Smooth muscle cell (in vitro differentiated cells): ENCODE measurements at regions not wholly inside any gene's neighbourhood (a gene's known extent, or its start where the extent isn't known, plus 50 kb on each side); places are given as distances from the start of the nearest gene placed in this dataset.

Source experiments
- DNase-seq: peaks from one replicate; lab custom pipeline; 2025; ENCODE audit not compliant: unreplicated experiment; lab: John Stamatoyannopoulos, UW
- H2AFZ ChIP-seq: fragments of 200-600 bp; sonication (generic); 2 replicates; pipeline ENCODE4 v1.6.0; 2016; ENCODE audit warnings: antibody characterized with exemption, low read depth, mild to moderate bottlenecking
- H3F3A ChIP-seq: fragments of 200-600 bp; sonication (generic); 2 replicates; pipeline ENCODE4 v1.6.0; 2017; ENCODE audit warnings: antibody characterized with exemption, low read depth
- H3K27ac ChIP-seq: fragments of 200-600 bp; sonication (generic); 2 replicates; pipeline ENCODE4 v1.5.1; 2016; ENCODE audit warnings: low read depth, mild to moderate bottlenecking
- H3K27me3 ChIP-seq: fragments of 200-600 bp; sonication (generic); 2 replicates; pipeline ENCODE4 v1.6.1; 2016; ENCODE audit warnings: low read depth, mild to moderate bottlenecking
- H3K36me3 ChIP-seq: fragments of 200-600 bp; sonication (generic); 2 replicates; pipeline ENCODE4 v1.5.1; 2016; ENCODE audit warnings: low read depth
- H3K4me1 ChIP-seq: fragments of 200-600 bp; sonication (generic); 2 replicates; pipeline ENCODE4 v1.5.1; 2016; ENCODE audit warnings: low read depth
- H3K4me2 ChIP-seq: fragments of 200-600 bp; sonication (generic); 2 replicates; pipeline ENCODE4 v1.6.0; 2016; ENCODE audit warnings: mild to moderate bottlenecking
- H3K4me3 ChIP-seq: fragments of 200-600 bp; sonication (generic); 2 replicates; pipeline ENCODE4 v1.5.1; 2016; ENCODE audit warnings: mild to moderate bottlenecking
- H3K79me2 ChIP-seq: fragments of 200-600 bp; sonication (generic); 2 replicates; pipeline ENCODE4 v1.6.0; 2016; ENCODE audit warnings: low read depth, mild to moderate bottlenecking
- H3K9ac ChIP-seq: fragments of 200-600 bp; sonication (generic); 2 replicates; pipeline ENCODE4 v1.6.0; 2016; ENCODE audit warnings: low read depth
- H3K9me3 ChIP-seq: fragments of 200-600 bp; sonication (generic); replicated peaks from 2 replicates; pipeline ENCODE4 v1.5.1; 2016; ENCODE audit warnings: low read depth
- H4K20me1 ChIP-seq: fragments of 200-600 bp; sonication (generic); 2 replicates; pipeline ENCODE4 v1.6.0; 2016; ENCODE audit warnings: low read depth
- WGBS: methylation state at CpG from one replicate; pipeline ENCODE4 v1.1.7; 2016; ENCODE audit warnings: low lambda C conversion rate; 5-methylcytosine and 5-hydroxymethylcytosine counted together
- TF ChIP-seq, protein P1 (sequence below): fragments of 200-600 bp; sonication (generic); IDR thresholded peaks from 2 replicates; pipeline ENCODE4 v1.5.1; 2017; ENCODE audit warnings: borderline replicate concordance, mild to moderate bottlenecking, antibody characterized with exemption; ENCODE audit not compliant: insufficient read depth, poor library complexity, severe bottlenecking

DNA sequence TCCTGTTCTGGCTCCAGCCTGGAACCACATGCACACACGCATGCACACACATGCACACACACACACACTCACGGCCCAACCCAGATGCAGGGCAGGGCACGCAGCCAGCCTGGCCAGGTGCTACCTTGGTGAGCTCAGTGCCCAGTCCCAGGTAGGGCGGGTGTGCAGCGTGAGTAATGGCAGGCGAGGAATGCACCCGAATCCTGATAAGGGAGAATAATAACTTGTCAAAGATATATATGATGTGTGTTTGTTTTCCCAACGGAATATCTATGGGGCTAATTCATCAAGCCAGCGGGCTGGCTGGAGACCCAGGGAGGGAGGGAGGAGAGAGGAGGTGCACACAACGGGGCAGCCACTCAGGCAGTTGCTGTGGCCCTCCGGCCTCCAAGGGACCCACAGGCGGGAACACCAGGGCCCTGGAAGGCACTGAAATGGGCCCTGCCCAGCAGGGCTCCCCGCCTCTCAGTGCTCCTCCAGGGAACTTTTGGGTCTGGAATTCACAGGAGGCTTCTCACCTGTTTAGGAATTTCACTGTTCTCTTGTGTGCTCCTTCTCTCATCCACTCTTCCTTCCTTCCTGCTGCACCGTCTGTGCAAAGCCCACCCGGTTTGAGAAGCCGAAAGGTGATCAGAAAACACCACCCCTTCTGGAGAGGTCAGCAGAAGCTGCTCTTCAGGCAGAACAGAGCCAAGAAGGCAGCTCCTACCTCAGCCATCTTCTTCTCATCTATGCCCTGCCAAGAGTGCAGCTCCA lies 79.0 kb downstream of the BUD13 start:
- no peaks in the 10 kb centered on the region for H3K36me3 ChIP-seq
- H2AFZ ChIP-seq = no peak overlapping the region
- WGBS = 89% methylated on average over 16 of the region's 16 CpGs
- no peaks in the 10 kb centered on the region for H3K79me2 ChIP-seq
- TF ChIP-seq, protein P1, sequence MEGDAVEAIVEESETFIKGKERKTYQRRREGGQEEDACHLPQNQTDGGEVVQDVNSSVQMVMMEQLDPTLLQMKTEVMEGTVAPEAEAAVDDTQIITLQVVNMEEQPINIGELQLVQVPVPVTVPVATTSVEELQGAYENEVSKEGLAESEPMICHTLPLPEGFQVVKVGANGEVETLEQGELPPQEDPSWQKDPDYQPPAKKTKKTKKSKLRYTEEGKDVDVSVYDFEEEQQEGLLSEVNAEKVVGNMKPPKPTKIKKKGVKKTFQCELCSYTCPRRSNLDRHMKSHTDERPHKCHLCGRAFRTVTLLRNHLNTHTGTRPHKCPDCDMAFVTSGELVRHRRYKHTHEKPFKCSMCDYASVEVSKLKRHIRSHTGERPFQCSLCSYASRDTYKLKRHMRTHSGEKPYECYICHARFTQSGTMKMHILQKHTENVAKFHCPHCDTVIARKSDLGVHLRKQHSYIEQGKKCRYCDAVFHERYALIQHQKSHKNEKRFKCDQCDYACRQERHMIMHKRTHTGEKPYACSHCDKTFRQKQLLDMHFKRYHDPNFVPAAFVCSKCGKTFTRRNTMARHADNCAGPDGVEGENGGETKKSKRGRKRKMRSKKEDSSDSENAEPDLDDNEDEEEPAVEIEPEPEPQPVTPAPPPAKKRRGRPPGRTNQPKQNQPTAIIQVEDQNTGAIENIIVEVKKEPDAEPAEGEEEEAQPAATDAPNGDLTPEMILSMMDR = no peak
- no peaks in the 10 kb centered on the region for H3K9me3 ChIP-seq
- no peak overlapping the region for H3K27ac ChIP-seq
- peaks cover 3% of the 10 kb centered on the region for H3K4me1 ChIP-seq
- H4K20me1 ChIP-seq = no peaks in the 10 kb centered on the region
- H3K9ac ChIP-seq = no peak overlapping the region
- H3K4me2 ChIP-seq = no peak overlapping the region
- H3K4me3 ChIP-seq = no peak overlapping the region
- H3K27me3 ChIP-seq = no peaks in the 10 kb centered on the region
- DNase-seq = no peak
- H3F3A ChIP-seq = no peaks in the 10 kb centered on the region

DNA sequence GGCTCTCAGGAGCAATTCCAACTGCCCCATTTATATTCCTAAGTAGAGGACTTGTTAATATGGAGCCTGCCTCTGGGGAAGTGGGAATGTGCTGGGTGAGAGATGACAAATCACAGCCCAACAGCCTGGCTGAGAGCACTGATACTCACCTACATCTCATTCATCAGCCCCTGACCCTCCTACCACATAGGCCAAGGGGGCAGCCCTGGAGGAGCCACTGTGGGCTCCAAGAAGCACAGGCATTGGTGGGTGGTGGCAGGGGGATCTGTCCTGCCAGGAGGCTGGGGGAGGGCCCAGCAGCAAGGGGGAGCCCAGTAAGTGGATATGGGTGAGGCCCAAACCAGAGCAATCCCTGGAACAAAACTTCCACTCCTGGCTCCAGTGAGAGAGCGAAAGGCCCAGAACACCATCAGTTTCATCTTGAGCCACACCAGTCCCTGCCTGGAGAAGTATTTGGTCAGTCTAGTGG lies 79.7 kb downstream of the BUD13 start:
- 90% methylated on average over 1 of the region's 1 CpG for WGBS
- Histone ChIP-seq H3K4me2 (no peak overlapping the region), H3K9ac (no peak overlapping the region), H3K27me3 (no peaks in the 10 kb centered on the region), H3K9me3 (no peaks in the 10 kb centered on the region), H3K36me3 (no peaks in the 10 kb centered on the region), H3F3A (no peaks in the 10 kb centered on the region), H3K27ac (no peak overlapping the region), H4K20me1 (no peaks in the 10 kb centered on the region), H3K4me3 (no peak overlapping the region), H3K79me2 (no peaks in the 10 kb centered on the region), H2AFZ (no peak overlapping the region), H3K4me1 (peaks cover 3% of the 10 kb centered on the region)
- TF ChIP-seq, protein P1 = no peak
- DNase-seq = no peak

DNA sequence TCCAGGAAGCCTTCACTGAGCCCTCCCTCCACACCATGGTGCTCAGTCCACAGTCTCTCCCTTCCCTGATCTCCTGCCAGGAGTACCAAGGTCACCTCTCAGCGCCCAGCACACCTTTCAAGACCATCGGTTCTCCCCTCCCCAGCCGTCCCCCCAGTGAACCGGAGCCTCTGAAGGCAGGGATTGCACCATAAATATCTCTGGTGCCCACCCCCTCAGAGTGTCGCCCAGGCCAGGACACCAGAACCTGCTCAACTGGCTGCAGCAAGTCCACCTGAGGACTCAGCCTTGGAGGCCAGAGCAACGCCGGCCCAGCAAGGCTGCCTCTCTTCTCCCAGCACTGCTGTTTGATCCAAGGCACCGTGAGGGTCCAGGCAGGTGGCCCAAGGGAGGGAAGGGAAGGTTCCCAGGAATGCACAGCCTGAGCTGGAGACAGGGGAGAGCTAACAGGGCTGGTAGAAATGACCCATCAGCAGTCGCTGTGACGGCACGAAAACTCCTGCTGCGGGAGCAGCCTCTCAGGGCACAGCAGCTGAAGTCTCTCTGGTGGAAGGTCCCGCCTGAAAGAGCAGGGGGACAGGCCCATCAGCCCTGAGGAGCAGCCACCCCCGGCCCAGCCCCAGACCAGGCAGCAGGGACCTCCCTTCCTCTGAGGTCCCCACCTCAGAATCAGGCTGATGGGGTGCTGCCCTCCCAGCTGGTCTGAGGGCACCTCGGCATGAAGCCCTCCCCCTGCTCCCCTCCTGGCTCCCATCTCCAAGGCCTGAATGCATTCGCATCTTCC lies 80.3 kb downstream of the BUD13 start:
- no peak for DNase-seq
- H3K36me3 ChIP-seq = no peaks in the 10 kb centered on the region
- H3K4me1 ChIP-seq = peaks cover 3% of the 10 kb centered on the region
- H3F3A ChIP-seq = no peaks in the 10 kb centered on the region
- H3K27ac ChIP-seq = no peak overlapping the region
- no peaks in the 10 kb centered on the region for H3K27me3 ChIP-seq
- H3K4me2 ChIP-seq = no peak overlapping the region
- TF ChIP-seq, protein P1 = no peak
- WGBS = 82% methylated on average over 16 of the region's 16 CpGs
- H3K4me3 ChIP-seq = no peak overlapping the region
- no peaks in the 10 kb centered on the region for H3K79me2 ChIP-seq
- no peaks in the 10 kb centered on the region for H4K20me1 ChIP-seq
- no peak overlapping the region for H2AFZ ChIP-seq
- no peaks in the 10 kb centered on the region for H3K9me3 ChIP-seq
- no peak overlapping the region for H3K9ac ChIP-seq
